ENCODE measurements at regions not wholly inside any gene's neighbourhood (a gene's known extent, or its start where the extent isn't known, plus 50 kb on each side); places are given as distances from the start of the nearest gene placed in this dataset.

DNA sequence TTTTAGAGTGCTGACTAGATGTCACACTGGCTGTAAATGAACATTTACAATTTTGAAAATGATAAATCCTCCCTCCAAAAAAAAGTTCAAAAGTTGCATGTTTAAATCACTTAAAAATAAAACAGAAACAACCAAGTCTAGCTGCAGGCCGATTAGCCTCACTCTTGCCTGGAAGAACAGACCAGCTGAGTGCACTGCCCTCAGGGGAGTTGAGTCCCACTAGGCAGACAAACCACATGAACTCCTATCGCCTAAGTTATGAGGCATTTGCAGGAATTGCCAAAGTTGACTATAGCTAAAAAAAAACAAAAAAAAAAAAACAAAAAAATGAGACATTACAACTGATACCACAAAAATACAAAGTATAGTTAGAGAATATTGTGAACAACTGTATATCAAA, 510.0 kb downstream of the ANKRD7 start:
- DNase-seq (ENCODE audit: low read depth): no peak
- TF ChIP-seq, protein P1, sequence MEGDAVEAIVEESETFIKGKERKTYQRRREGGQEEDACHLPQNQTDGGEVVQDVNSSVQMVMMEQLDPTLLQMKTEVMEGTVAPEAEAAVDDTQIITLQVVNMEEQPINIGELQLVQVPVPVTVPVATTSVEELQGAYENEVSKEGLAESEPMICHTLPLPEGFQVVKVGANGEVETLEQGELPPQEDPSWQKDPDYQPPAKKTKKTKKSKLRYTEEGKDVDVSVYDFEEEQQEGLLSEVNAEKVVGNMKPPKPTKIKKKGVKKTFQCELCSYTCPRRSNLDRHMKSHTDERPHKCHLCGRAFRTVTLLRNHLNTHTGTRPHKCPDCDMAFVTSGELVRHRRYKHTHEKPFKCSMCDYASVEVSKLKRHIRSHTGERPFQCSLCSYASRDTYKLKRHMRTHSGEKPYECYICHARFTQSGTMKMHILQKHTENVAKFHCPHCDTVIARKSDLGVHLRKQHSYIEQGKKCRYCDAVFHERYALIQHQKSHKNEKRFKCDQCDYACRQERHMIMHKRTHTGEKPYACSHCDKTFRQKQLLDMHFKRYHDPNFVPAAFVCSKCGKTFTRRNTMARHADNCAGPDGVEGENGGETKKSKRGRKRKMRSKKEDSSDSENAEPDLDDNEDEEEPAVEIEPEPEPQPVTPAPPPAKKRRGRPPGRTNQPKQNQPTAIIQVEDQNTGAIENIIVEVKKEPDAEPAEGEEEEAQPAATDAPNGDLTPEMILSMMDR (IDR thresholded peaks at IDR 0.05; ENCODE audit: control insufficient read depth, extremely low read depth, insufficient read depth): no peak
- H3K4me3 ChIP-seq (ENCODE audit: low read depth, low read length): no peak overlapping the region

DNA sequence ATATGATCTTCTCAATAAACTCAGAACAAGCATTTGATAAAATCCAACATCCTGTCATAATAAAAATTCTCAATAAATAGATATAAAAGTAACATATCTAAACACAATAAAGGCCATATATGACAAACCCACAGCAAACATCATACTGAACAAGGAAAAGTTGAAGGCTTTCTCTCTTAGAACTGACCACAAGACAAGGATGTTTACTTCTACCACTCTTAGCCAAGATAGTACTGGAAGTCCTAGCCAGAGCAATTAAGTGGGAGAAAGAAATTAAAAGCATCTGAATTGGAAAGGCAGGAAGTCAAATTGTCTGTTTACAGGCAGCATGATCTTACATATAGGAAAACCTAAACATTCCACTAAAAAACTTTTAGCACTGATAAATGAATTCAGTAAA, 510.9 kb downstream of the ANKRD7 start:
- peak; percentile 82 for DNase-seq (ENCODE audit: low read depth)
- TF ChIP-seq, protein P1 (IDR thresholded peaks at IDR 0.05; ENCODE audit: control insufficient read depth, extremely low read depth, insufficient read depth): no peak
- H3K4me3 ChIP-seq (ENCODE audit: low read depth, low read length): no peak overlapping the region

DNA sequence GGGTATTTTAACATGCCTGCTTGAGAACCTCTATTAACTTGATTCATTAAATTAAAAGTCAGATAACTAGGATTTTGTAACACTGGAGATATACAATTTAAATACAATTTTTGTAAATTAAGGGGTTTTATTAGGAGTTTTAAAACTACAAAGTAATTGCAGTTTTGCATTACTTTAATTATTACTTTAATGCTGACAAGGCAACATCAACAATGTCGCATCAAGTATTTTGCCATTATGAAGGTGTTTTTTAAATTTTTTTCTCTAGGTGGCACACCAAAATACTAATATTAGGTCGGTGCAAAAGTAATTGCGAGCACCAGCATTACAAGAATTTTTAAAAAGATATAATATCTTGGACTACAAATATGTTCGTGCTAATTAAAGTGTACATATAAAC, 513.4 kb downstream of the ANKRD7 start:
- no peak for DNase-seq (ENCODE audit: low read depth)
- TF ChIP-seq, protein P1 (IDR thresholded peaks at IDR 0.05; ENCODE audit: control insufficient read depth, extremely low read depth, insufficient read depth): no peak
- no peak overlapping the region for H3K4me3 ChIP-seq (ENCODE audit: low read depth, low read length)

DNA sequence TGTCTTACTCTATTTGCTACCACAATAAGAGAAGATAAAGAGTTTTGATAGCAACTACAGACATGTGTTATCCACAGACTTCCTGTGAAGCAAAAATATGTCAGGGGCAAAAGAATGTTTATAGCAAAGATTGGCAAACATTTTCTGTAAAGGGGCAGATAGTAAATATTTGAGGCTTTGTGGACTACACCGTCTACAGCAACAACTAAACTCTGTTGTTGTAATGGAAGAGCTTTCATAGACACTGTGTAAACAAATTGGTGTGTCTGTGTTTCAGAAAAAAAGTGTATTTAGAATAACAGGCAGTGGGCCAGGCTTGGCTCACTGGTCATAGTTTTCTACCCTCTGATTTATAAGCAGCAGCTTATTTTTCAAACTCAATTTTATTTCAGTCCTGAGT, 521.4 kb downstream of the ANKRD7 start:
- H3K4me3 ChIP-seq (ENCODE audit: low read depth, low read length): no peak overlapping the region
- TF ChIP-seq, protein P1 (IDR thresholded peaks at IDR 0.05; ENCODE audit: control insufficient read depth, extremely low read depth, insufficient read depth): no peak
- no peak for DNase-seq (ENCODE audit: low read depth)

DNA sequence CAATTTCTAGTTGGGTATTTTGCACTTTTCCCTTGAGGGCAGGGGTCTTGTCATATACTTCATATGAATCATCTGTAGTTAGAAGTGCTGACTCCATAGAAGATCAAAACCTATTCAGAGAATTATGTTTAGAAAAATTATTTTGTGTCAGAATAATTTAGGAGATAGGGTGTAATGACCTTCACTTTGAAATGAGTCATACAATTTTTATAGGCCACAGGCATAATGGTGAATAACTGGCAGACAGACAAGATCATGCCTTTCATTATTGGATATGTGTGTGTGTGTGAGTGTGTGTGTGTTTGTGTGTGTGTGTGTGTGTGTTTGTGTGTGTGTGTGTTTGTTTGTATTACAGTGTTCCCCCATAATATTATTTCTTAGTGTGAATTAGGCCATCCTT, 523.0 kb downstream of the ANKRD7 start:
- TF ChIP-seq, protein P1 (IDR thresholded peaks at IDR 0.05; ENCODE audit: control insufficient read depth, extremely low read depth, insufficient read depth): no peak
- DNase-seq (ENCODE audit: low read depth): no peak
- no peak overlapping the region for H3K4me3 ChIP-seq (ENCODE audit: low read depth, low read length)

DNA sequence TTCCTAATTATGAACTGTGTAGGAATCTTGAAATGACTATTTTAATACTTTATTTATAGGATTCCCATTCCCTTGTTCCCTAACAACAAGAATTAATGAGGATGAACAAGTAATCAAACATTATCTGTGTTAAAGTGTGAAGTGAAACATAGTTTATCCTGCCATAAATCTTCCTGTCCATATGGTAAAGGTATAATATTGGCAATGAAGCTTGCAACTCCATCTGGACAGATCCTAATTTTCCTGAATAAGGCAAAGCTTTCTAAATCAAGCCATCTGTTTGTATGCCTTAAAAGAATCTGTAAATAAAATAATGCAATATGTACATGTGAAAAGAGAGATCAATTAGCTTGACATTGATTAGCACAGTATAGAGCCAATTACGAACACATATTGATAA, 529.0 kb downstream of the ANKRD7 start:
- DNase-seq (ENCODE audit: low read depth): no peak
- TF ChIP-seq, protein P1 (IDR thresholded peaks at IDR 0.05; ENCODE audit: control insufficient read depth, extremely low read depth, insufficient read depth): no peak
- no peak overlapping the region for H3K4me3 ChIP-seq (ENCODE audit: low read depth, low read length)

DNA sequence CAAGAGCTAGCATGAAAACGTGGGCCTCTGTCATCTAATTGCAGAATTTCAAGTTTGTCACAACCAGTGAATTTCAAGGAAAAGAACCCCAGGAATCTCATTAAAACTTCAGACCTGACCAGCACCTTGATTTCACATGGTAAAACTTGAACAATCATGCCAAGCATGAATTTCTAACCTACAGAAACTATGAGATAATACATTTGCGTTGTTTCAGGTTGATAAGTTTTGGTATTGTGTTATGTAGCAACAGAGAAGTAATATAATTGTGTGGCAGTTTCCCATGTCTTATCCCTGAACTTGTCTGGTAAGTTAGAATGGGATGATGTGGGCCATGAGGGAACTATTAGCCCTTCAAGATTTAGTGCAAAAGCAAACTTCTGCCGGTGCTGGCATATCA, 530.1 kb downstream of the ANKRD7 start:
- no peak for DNase-seq (ENCODE audit: low read depth)

More for the DNA sequence above, 530.1 kb downstream of the ANKRD7 start:
- no peak overlapping the region for H3K4me3 ChIP-seq (ENCODE audit: low read depth, low read length)
- TF ChIP-seq, protein P1 (IDR thresholded peaks at IDR 0.05; ENCODE audit: control insufficient read depth, extremely low read depth, insufficient read depth): no peak

All from LNCaP clone FGC (cell line).